Keratinocyte (primary cell): ENCODE measurements at regions not wholly inside any gene's neighbourhood (a gene's known extent, or its start where the extent isn't known, plus 50 kb on each side); places are given as distances from the start of the nearest gene placed in this dataset.
"Not testable (repeated sequence)": the region's sequence is repeated elsewhere in the genome, so short reads cannot be mapped to it uniquely, and the experiment has no call there.

ENCODE experiments used
- DNase-seq: peaks from one replicate; pipeline ENCODE4 v3.0.0-alpha.2; 2011; ENCODE audit warnings: low read depth, missing footprints, low spot score
- FAIRE-seq: peaks from 2 replicates; lab custom pipeline; 2011; peaks lifted over from hg19 to GRCh38; lab: Jason Lieb, UNC
- H2AFZ ChIP-seq: 2 replicates; pipeline ENCODE4 v1.6.0; 2012; ENCODE audit warnings: low read length, control low read depth, inconsistent platforms; ENCODE audit not compliant: control insufficient read depth
- H3K27ac ChIP-seq: 2 replicates; pipeline ENCODE4 v1.5.1; 2011; ENCODE audit warnings: low read length; ENCODE audit not compliant: control insufficient read depth, insufficient read depth
- H3K27me3 ChIP-seq: 3 replicates; pipeline ENCODE4 v1.6.0; 2011; ENCODE audit warnings: low read length; ENCODE audit not compliant: control insufficient read depth, insufficient read depth; ENCODE audit errors: extremely low read depth
- H3K36me3 ChIP-seq, 2 experiments: 2 replicates in 1 of 2; 3 replicates in 1 of 2; pipeline ENCODE4 v1.5.1; 2011; ENCODE audit warnings: low read length in 2 of 2, mild to moderate bottlenecking in 1 of 2; ENCODE audit not compliant: control insufficient read depth in 2 of 2, insufficient read depth in 2 of 2; ENCODE audit errors: extremely low read depth in 1 of 2
- H3K4me1 ChIP-seq: 3 replicates; pipeline ENCODE4 v1.5.1; 2011; ENCODE audit warnings: low read length; ENCODE audit not compliant: control insufficient read depth, insufficient read depth; ENCODE audit errors: extremely low read depth
- H3K4me2 ChIP-seq: 3 replicates; pipeline ENCODE4 v1.6.0; 2011; ENCODE audit warnings: low read depth, low read length; ENCODE audit not compliant: control insufficient read depth, insufficient read depth; ENCODE audit errors: extremely low read depth
- H3K4me3 ChIP-seq, 3 experiments: fragments of 200-600 bp in 1 of 3; sonication (generic) in 1 of 3; 2 replicates in 2 of 3; 3 replicates in 1 of 3; pipeline ENCODE4 v1.5.1; 2011 to 2016; ENCODE audit warnings: low read length in 3 of 3, mild to moderate bottlenecking in 3 of 3, control low read depth in 2 of 3, inconsistent platforms in 1 of 3, low read depth in 1 of 3, mixed read lengths in 1 of 3, mixed run types in 1 of 3, moderate library complexity in 1 of 3; ENCODE audit not compliant: control insufficient read depth in 2 of 3, insufficient read depth in 2 of 3; ENCODE audit errors: extremely low read depth in 1 of 3
- H3K79me2 ChIP-seq: 2 replicates; pipeline ENCODE4 v1.6.0; 2012; ENCODE audit warnings: low read length; ENCODE audit not compliant: control insufficient read depth, insufficient read depth
- H3K9ac ChIP-seq: 3 replicates; pipeline ENCODE4 v1.6.0; 2011; ENCODE audit warnings: low read length; ENCODE audit not compliant: control insufficient read depth, insufficient read depth; ENCODE audit errors: extremely low read depth
- H3K9me1 ChIP-seq: 3 replicates; pipeline ENCODE4 v1.6.0; 2011; ENCODE audit warnings: low read length; ENCODE audit not compliant: control insufficient read depth, insufficient read depth; ENCODE audit errors: extremely low read depth
- H3K9me3 ChIP-seq: 2 replicates; pipeline ENCODE4 v1.5.1; 2012; ENCODE audit warnings: low read depth, low read length; ENCODE audit not compliant: control insufficient read depth
- H4K20me1 ChIP-seq: 3 replicates; pipeline ENCODE4 v1.6.0; 2011; ENCODE audit warnings: low read length; ENCODE audit not compliant: control insufficient read depth, insufficient read depth; ENCODE audit errors: extremely low read depth
- EZH2 ChIP-seq: IDR thresholded peaks from one replicate; pipeline ENCODE4 v1.6.1; 2012; ENCODE audit warnings: inconsistent platforms, mild to moderate bottlenecking, low read length, moderate library complexity
- dilution Hi-C: fragments of 300-500 bp; cut with MboI; formaldehyde crosslinking; loops from one replicate; pipeline ENCODE4 v1.7.0; 2020; ENCODE audit warnings: low sequenced_read_pairs; ENCODE audit not compliant: extremely low pct_ligation_motif_present
- TF ChIP-seq, protein P1 (sequence below), 3 experiments: IDR thresholded peaks in 1 of 3; conservative IDR thresholded peaks in 1 of 3; optimal IDR thresholded peaks in 1 of 3; 2 replicates in 2 of 3; 3 replicates in 1 of 3; pipeline versions ENCODE3 to v1.5.1; 2011; ENCODE audit warnings: low read length in 3 of 3, mild to moderate bottlenecking in 3 of 3, moderate library complexity in 2 of 3, control low read depth in 1 of 3, inconsistent platforms in 1 of 3; ENCODE audit not compliant: insufficient read depth in 2 of 3; ENCODE audit errors: extremely low read depth in 1 of 3

DNA sequence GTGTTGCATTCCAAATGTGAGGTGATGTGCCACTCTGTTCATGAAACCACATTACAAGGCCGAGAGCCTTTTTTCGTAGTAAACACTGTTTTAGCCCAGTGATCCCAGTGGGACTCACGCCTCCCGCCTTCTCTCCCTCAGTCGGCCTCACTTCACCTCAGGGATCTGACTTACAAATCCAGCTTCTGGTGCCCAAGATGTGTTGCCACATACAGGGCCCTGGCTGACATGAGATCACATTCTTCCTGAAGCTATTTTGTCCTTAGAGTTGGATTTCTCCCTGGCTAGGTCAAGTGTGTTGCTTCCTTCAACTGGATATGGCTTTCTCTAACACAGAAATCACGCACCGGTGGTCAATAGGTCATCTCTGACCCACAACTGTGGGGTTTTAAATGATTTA, 354.7 kb downstream of the FBXW7 start:
- H3K4me1 ChIP-seq, result no peaks in the 10 kb centered on the region
- dilution Hi-C loops, result no loop called here
- no peaks in the 10 kb centered on the region for H3K79me2 ChIP-seq
- no peak overlapping the region for H3K9ac ChIP-seq
- no peak overlapping the region for H3K4me3 ChIP-seq
- no peak for DNase-seq
- H3K9me1 ChIP-seq, result no peaks in the 10 kb centered on the region
- TF ChIP-seq EZH2, result no peak
- TF ChIP-seq, protein P1, sequence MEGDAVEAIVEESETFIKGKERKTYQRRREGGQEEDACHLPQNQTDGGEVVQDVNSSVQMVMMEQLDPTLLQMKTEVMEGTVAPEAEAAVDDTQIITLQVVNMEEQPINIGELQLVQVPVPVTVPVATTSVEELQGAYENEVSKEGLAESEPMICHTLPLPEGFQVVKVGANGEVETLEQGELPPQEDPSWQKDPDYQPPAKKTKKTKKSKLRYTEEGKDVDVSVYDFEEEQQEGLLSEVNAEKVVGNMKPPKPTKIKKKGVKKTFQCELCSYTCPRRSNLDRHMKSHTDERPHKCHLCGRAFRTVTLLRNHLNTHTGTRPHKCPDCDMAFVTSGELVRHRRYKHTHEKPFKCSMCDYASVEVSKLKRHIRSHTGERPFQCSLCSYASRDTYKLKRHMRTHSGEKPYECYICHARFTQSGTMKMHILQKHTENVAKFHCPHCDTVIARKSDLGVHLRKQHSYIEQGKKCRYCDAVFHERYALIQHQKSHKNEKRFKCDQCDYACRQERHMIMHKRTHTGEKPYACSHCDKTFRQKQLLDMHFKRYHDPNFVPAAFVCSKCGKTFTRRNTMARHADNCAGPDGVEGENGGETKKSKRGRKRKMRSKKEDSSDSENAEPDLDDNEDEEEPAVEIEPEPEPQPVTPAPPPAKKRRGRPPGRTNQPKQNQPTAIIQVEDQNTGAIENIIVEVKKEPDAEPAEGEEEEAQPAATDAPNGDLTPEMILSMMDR (optimal IDR thresholded peaks at IDR 0.05 in 1 of 3, IDR thresholded peaks at IDR 0.05 in 1 of 3, conservative IDR thresholded peaks at IDR 0.05 in 1 of 3; ENCODE audit: extremely low read depth in 1 of 3, insufficient read depth in 2 of 3, low read length in 3 of 3), result no peak
- no peak overlapping the region for H2AFZ ChIP-seq
- H3K4me2 ChIP-seq, result no peak overlapping the region
- no peaks in the 10 kb centered on the region for H3K27me3 ChIP-seq
- H3K27ac ChIP-seq, result no peak overlapping the region
- no peaks in the 10 kb centered on the region for H3K36me3 ChIP-seq
- H3K9me3 ChIP-seq, result no peaks in the 10 kb centered on the region
- no peak for FAIRE-seq
- no peaks in the 10 kb centered on the region for H4K20me1 ChIP-seq

DNA sequence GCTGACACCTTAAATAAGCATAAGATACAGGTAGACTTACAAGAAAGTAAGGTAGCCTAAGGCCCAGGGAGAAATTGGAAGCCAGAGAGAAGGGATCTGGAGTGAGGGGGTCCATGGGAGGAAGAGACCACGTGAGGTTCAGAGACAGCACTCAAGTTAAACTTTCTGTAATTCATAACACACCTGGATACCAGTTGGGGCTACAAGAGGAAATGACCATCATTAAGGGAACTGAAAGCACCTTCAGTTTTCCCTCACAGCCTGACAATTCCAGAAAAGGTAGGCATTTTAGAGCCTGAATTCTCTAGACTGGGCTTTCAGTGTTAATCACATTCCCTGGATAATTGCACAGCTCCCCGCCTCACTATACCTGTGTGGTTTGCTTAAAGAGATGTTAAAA, 355.5 kb downstream of the FBXW7 start:
- no peak overlapping the region for H3K9ac ChIP-seq
- FAIRE-seq (no peak), DNase-seq (no peak)
- no peak overlapping the region for H3K27ac ChIP-seq
- no peaks in the 10 kb centered on the region for H3K9me3 ChIP-seq
- H3K4me3 ChIP-seq, result no peak overlapping the region
- TF ChIP-seq, protein P1 (optimal IDR thresholded peaks at IDR 0.05 in 1 of 3, IDR thresholded peaks at IDR 0.05 in 1 of 3, conservative IDR thresholded peaks at IDR 0.05 in 1 of 3; ENCODE audit: extremely low read depth in 1 of 3, insufficient read depth in 2 of 3, low read length in 3 of 3), result no peak
- no peak for TF ChIP-seq EZH2
- no peaks in the 10 kb centered on the region for H3K27me3 ChIP-seq
- H3K36me3 ChIP-seq, result no peaks in the 10 kb centered on the region
- dilution Hi-C loops, result no loop called here
- H4K20me1 ChIP-seq, result no peaks in the 10 kb centered on the region
- H3K4me2 ChIP-seq, result no peak overlapping the region
- H3K79me2 ChIP-seq, result no peaks in the 10 kb centered on the region
- no peak overlapping the region for H2AFZ ChIP-seq
- H3K9me1 ChIP-seq, result no peaks in the 10 kb centered on the region
- H3K4me1 ChIP-seq, result no peaks in the 10 kb centered on the region

DNA sequence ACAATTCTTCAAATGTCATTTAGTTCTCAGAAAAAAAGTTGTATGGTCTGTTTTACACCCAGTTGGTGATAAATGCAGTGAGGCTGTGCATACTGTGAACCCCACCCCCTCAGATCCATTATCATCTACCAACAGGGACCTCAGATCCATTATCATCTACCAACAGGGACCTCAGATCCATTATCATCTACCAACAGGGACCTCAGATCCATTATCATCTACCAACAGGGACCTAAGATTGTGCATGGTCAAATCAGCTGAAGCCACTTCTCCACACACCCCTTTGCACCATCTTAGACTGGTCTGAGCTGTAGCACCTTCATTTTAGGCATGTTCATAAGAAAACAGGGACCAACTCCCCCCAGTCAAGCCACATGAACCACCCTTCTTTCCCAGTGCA, 358.4 kb downstream of the FBXW7 start:
- H3K9me1 ChIP-seq, H3K9ac ChIP-seq, DNase-seq, H3K4me3 ChIP-seq, H3K4me2 ChIP-seq, dilution Hi-C loops, H3K4me1 ChIP-seq, H4K20me1 ChIP-seq, H3K79me2 ChIP-seq, H3K27me3 ChIP-seq, FAIRE-seq, H3K27ac ChIP-seq, H3K36me3 ChIP-seq, H3K9me3 ChIP-seq, H2AFZ ChIP-seq: not testable (repeated sequence)
